ENCODE measurements at regions not wholly inside any gene's neighbourhood (a gene's known extent, or its start where the extent isn't known, plus 50 kb on each side); places are given as distances from the start of the nearest gene placed in this dataset.

DNA sequence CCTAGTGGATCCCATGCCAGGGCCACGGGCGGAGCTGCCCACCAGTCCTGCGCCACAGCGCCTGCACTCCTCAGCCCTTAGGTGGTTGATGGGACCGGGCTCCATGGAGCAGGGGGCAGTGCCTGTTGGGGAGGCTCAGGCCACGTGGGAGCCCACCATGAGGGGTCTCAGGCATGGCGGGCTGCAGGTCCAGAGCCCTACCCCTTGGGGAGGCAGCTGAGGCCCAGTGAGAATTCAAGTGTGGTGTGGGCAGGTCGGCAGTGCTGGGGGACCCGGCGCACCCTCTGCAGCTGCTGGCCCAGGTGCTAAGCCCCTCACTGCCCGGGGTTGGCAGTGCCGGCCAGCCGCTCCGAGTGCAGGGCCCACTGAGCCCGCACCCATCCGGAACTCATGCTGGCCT lies 139.8 kb upstream of the LYZL2 start:
- TF ChIP-seq, protein P1, sequence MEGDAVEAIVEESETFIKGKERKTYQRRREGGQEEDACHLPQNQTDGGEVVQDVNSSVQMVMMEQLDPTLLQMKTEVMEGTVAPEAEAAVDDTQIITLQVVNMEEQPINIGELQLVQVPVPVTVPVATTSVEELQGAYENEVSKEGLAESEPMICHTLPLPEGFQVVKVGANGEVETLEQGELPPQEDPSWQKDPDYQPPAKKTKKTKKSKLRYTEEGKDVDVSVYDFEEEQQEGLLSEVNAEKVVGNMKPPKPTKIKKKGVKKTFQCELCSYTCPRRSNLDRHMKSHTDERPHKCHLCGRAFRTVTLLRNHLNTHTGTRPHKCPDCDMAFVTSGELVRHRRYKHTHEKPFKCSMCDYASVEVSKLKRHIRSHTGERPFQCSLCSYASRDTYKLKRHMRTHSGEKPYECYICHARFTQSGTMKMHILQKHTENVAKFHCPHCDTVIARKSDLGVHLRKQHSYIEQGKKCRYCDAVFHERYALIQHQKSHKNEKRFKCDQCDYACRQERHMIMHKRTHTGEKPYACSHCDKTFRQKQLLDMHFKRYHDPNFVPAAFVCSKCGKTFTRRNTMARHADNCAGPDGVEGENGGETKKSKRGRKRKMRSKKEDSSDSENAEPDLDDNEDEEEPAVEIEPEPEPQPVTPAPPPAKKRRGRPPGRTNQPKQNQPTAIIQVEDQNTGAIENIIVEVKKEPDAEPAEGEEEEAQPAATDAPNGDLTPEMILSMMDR (IDR thresholded peaks at IDR 0.05): no peak
- Histone ChIP-seq H3K9me3 (ENCODE audit: control insufficient read depth, low read length) (no peaks in the 10 kb centered on the region), H3K4me1 (no peaks in the 10 kb centered on the region), H3K27ac (no peak overlapping the region), H3K79me2 (no peaks in the 10 kb centered on the region), H3K27me3 (ENCODE audit: control insufficient read depth, insufficient read depth, low read length) (no peaks in the 10 kb centered on the region), H2AFZ (no peak overlapping the region), H3K4me3 (ENCODE audit: low read depth, low read length) (no peak overlapping the region), H3K9ac (no peak overlapping the region), H3K36me3 (ENCODE audit: control insufficient read depth, insufficient read depth, low read length) (no peaks in the 10 kb centered on the region), H3K4me2 (ENCODE audit: low read length) (no peak overlapping the region)

DNA sequence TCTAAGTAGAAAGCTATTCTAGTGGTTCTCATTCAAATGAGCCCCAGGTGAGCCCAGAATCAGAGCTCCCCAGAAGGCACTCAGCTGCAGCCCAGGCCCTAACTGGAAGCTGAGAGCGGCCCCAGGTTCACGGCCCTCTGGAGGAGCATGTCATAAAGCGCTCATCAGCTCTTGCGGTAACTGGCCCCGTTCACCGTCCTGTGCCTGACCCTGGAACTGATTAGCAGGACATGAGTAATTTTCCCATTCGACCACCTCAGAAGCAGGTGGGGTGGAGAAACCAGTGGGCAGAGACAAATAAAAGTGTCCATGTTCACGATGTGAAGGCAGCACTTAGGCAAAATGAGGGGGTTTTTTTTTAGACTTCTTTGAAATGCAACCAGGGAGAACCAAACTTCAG lies 136.1 kb upstream of the LYZL2 start:
- Histone ChIP-seq H2AFZ (no peak overlapping the region), H3K9ac (no peak overlapping the region), H3K36me3 (ENCODE audit: control insufficient read depth, insufficient read depth, low read length) (no peaks in the 10 kb centered on the region), H3K27me3 (ENCODE audit: control insufficient read depth, insufficient read depth, low read length) (no peaks in the 10 kb centered on the region), H3K4me2 (ENCODE audit: low read length) (no peak overlapping the region), H3K4me3 (ENCODE audit: low read depth, low read length) (no peak overlapping the region), H3K4me1 (no peaks in the 10 kb centered on the region), H3K9me3 (ENCODE audit: control insufficient read depth, low read length) (no peaks in the 10 kb centered on the region), H3K27ac (no peak overlapping the region), H3K79me2 (no peaks in the 10 kb centered on the region)
- TF ChIP-seq, protein P1 (IDR thresholded peaks at IDR 0.05): no peak

DNA sequence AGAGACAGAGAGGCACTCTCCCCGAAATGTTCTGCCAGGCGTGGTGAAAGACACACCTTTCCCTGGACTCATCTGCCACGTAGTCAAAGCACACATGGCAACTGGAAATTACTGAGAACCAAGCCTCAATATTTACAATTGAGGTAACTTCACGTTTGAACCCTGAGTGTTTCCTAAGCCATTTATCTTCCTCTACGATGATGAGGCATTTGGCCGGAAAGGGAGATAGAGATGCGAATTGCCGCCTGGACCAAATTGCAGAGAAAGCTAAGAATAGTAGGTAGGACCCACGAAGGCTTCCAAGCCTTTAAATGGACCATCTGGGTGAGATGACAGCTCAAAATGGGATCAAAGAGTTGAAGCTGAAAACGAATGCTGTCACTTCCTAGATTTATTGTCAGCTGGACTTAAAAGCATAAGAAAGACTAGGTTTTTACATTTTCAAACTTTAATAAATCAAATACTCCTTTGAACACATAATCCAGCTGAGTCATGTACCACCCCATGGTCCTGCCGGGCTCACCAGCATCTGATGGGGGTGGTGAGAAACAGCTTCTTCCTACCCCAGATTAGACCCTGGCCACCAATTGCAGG lies 135.6 kb upstream of the LYZL2 start:
- Histone ChIP-seq H3K9ac (no peak overlapping the region), H2AFZ (no peak overlapping the region), H3K9me3 (ENCODE audit: control insufficient read depth, low read length) (no peaks in the 10 kb centered on the region), H3K4me3 (ENCODE audit: low read depth, low read length) (no peak overlapping the region), H3K27ac (no peak overlapping the region), H3K79me2 (no peaks in the 10 kb centered on the region), H3K27me3 (ENCODE audit: control insufficient read depth, insufficient read depth, low read length) (no peaks in the 10 kb centered on the region), H3K4me2 (ENCODE audit: low read length) (no peak overlapping the region), H3K4me1 (no peaks in the 10 kb centered on the region), H3K36me3 (ENCODE audit: control insufficient read depth, insufficient read depth, low read length) (no peaks in the 10 kb centered on the region)
- TF ChIP-seq, protein P1 (IDR thresholded peaks at IDR 0.05): no peak

DNA sequence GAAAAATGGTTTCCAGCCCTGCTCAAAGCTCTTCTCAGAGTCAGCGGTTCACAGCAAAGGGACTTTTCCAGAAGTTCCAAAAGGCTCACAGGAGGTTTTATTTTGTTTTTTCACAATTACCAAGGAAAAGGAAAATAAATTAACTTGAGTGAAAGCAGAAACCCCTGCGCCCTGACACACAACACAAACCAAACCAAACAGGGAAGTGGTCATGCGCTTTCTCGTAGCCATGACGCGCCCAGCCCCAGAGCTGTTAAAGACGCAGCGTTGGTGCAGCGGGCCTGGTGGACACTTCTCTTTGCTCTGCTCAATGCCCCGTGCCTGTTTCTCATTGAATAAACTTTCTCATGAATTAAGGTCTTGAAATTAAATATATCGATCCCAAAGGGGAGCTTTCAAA lies 134.4 kb upstream of the LYZL2 start:
- no peak overlapping the region for H3K4me3 ChIP-seq (ENCODE audit: low read depth, low read length)
- no peak overlapping the region for H3K4me2 ChIP-seq (ENCODE audit: low read length)
- no peaks in the 10 kb centered on the region for H3K27me3 ChIP-seq (ENCODE audit: control insufficient read depth, insufficient read depth, low read length)
- H3K27ac ChIP-seq: no peak overlapping the region
- H3K9ac ChIP-seq: no peak overlapping the region
- H3K36me3 ChIP-seq (ENCODE audit: control insufficient read depth, insufficient read depth, low read length): no peaks in the 10 kb centered on the region
- H3K79me2 ChIP-seq: no peaks in the 10 kb centered on the region
- TF ChIP-seq, protein P1 (IDR thresholded peaks at IDR 0.05): no peak
- no peaks in the 10 kb centered on the region for H3K4me1 ChIP-seq
- H2AFZ ChIP-seq: no peak overlapping the region
- no peaks in the 10 kb centered on the region for H3K9me3 ChIP-seq (ENCODE audit: control insufficient read depth, low read length)

DNA sequence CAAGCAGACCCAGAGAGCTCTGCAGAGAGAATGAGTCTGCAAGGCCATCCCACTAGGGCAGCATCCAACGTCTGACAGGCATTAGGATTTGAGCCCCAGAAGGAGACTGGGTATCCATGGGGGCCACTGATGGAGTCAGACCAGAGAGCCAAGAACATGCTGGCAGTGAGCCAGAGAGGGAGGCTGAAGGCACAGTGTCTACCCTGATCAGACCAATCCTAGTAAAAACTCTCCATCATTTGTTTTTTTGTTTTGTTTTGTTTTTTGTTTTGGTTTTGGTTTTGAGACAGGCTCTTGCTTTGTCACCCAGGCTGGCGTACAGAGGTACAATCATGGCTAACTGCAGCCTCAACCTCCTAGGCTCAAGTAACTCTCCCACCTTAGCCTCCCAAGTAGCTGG lies 133.1 kb upstream of the LYZL2 start:
- no peaks in the 10 kb centered on the region for H3K4me1 ChIP-seq
- TF ChIP-seq, protein P1 (IDR thresholded peaks at IDR 0.05): no peak
- H2AFZ ChIP-seq: no peak overlapping the region

More for the DNA sequence above, 133.1 kb upstream of the LYZL2 start:
- no peaks in the 10 kb centered on the region for H3K36me3 ChIP-seq (ENCODE audit: control insufficient read depth, insufficient read depth, low read length)
- H3K27me3 ChIP-seq (ENCODE audit: control insufficient read depth, insufficient read depth, low read length): no peaks in the 10 kb centered on the region
- no peak overlapping the region for H3K9ac ChIP-seq
- H3K9me3 ChIP-seq (ENCODE audit: control insufficient read depth, low read length): no peaks in the 10 kb centered on the region
- H3K4me2 ChIP-seq (ENCODE audit: low read length): no peak overlapping the region
- H3K4me3 ChIP-seq (ENCODE audit: low read depth, low read length): no peak overlapping the region
- no peaks in the 10 kb centered on the region for H3K79me2 ChIP-seq
- H3K27ac ChIP-seq: no peak overlapping the region

Data from parathyroid adenoma (tissue), 2 donors.